ENCODE measurements at regions not wholly inside any gene's neighbourhood (a gene's known extent, or its start where the extent isn't known, plus 50 kb on each side); places are given as distances from the start of the nearest gene placed in this dataset.

DNA sequence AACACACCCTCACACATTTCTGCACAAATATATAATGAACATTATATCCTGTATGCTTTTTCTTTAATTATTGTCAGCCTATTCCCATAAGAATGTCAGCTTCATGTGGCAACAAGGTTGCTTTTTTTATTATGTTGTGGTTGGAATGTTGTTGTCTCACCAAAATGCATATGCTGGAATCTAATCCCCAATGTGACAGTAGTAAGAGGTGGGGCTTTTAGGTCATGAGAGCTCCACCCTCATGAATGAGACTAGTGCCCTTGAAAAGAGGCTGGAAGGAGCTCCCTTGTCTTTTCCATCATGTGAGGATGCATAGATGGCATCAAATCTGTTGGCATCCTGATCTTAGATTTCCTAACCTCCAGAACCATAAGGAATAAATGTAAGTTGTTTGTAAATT, 131.3 kb upstream of the IRX6 start:
- TF ChIP-seq, protein P1, sequence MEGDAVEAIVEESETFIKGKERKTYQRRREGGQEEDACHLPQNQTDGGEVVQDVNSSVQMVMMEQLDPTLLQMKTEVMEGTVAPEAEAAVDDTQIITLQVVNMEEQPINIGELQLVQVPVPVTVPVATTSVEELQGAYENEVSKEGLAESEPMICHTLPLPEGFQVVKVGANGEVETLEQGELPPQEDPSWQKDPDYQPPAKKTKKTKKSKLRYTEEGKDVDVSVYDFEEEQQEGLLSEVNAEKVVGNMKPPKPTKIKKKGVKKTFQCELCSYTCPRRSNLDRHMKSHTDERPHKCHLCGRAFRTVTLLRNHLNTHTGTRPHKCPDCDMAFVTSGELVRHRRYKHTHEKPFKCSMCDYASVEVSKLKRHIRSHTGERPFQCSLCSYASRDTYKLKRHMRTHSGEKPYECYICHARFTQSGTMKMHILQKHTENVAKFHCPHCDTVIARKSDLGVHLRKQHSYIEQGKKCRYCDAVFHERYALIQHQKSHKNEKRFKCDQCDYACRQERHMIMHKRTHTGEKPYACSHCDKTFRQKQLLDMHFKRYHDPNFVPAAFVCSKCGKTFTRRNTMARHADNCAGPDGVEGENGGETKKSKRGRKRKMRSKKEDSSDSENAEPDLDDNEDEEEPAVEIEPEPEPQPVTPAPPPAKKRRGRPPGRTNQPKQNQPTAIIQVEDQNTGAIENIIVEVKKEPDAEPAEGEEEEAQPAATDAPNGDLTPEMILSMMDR (IDR thresholded peaks at IDR 0.05; ENCODE audit: insufficient read depth, low read depth, low read length): no peak
- no peak for TF ChIP-seq EZH2 (IDR thresholded peaks at IDR 0.05; ENCODE audit: insufficient read depth, low read length)
